ENCODE measurements at regions not wholly inside any gene's neighbourhood (a gene's known extent, or its start where the extent isn't known, plus 50 kb on each side); places are given as distances from the start of the nearest gene placed in this dataset.

- DNase-seq = peak in 1 of 4 donors; percentile 52
- intact Hi-C loops (cut with DNase I) = no loop called here
- Histone ChIP-seq H3K27ac (no peak overlapping the region), H3K4me3 (no peak overlapping the region), H3K9me3 (no peaks in the 10 kb centered on the region), H3K4me1 (peaks cover 0 to 4% of the 10 kb centered on the region in 2 donors), H3K27me3 (peaks cover 0 to 4% of the 10 kb centered on the region in 2 donors), H3K36me3 (no peaks in the 10 kb centered on the region)
- TF ChIP-seq CTCF (IDR thresholded peaks at IDR 0.05) = no peak
- ATAC-seq = peak; percentile 31
These were observed 92.1 kb upstream of the MAP1B start for GRCh38 chr5:72015103-72015548.

DNA sequence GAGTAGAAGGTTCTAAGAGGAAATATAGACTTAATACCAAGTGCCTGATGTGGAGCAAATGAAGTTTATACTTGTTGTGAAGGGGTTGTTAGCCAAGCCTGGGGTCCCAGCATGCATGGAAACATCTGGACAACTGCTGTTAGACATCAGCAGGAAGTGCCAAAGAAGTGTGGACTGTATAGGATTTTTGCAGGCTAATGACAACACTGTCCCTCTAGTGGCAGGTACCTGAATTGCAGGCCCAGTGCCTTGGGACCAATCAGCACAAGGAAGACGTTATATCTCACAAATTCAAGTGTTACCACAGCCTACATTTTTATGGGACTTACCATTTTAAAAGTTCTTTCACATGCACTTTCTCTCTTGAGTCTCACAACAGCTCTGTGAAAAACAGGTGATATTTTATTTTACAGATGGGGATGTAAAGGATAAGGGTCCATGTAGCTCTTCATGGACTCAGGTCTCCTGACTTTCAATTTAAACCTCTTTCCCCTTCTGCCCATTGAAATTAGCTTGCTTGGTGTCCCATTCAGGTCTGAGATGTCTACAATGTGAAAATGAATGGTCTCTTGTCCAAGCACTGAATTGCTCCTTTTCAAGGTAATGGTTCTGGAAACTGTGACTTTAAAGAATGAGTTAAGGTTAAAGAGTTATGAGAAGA, 89.0 kb upstream of the MAP1B start:
- H3K36me3 ChIP-seq = no peaks in the 10 kb centered on the region
- H3K27ac ChIP-seq = no peak overlapping the region
- H3K4me1 ChIP-seq = peaks cover 0 to 4% of the 10 kb centered on the region in 2 donors
- DNase-seq = no peak
- peaks cover 0 to 4% of the 10 kb centered on the region in 2 donors for H3K27me3 ChIP-seq
- no peak overlapping the region for H3K4me3 ChIP-seq
- no peaks in the 10 kb centered on the region for H3K9me3 ChIP-seq
- intact Hi-C loops (cut with DNase I) = no loop called here
- ATAC-seq = peak; percentile 82
- TF ChIP-seq CTCF (IDR thresholded peaks at IDR 0.05) = peak; percentile 93 to 95

DNA sequence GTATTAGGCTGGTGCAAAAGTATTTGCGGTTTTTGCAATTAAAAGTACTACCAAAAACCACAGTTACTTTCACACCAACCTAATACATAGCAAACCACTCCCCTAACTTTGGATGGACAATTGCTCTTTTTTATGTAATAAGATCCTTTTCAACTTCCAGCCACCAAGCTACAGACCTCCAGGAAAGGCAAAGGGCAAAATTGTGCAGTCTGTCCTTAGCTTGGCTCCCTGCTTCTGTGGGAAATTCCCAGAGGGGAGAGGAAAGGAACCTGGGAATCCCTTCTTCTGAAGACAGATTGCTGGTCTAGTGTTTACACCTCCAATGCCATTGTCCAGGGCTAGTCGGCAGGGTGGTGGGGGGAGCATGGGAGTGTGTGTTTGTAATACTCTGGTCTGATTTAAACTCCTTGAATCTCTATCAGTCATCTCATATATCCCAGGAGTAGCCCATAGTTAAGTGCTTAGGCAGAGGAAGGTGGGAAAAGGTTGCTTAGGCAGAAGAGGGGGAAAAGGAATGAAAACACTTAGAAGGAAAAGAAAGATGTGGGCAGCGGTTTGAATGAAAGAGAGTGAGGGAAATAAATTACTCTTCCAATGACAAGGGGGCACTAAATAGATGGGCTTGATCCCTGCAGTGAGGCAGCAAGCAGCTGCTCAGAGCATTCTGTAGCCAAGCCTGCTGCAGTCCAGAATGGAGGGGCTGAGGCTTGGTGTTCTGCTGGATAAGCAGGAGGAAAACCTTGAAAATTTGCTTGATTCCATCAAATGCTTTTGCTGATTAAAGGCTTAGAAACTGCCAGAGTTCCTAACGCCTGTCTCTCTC, 86.9 kb upstream of the MAP1B start:
- no peak for TF ChIP-seq CTCF (IDR thresholded peaks at IDR 0.05)
- Histone ChIP-seq H3K27me3 (peaks cover 0 to 4% of the 10 kb centered on the region in 2 donors), H3K27ac (no peak overlapping the region), H3K9me3 (no peaks in the 10 kb centered on the region), H3K36me3 (no peaks in the 10 kb centered on the region), H3K4me3 (no peak overlapping the region), H3K4me1 (peaks cover 0 to 2% of the 10 kb centered on the region in 2 donors)
- no peak for ATAC-seq
- intact Hi-C loops (cut with DNase I) = loop anchor here in 1 of 2 donors (5.0 kb wide), 1 partner anchor 238 kb away; no protein-coding TSS in a partner anchor
- no peak for DNase-seq

DNA sequence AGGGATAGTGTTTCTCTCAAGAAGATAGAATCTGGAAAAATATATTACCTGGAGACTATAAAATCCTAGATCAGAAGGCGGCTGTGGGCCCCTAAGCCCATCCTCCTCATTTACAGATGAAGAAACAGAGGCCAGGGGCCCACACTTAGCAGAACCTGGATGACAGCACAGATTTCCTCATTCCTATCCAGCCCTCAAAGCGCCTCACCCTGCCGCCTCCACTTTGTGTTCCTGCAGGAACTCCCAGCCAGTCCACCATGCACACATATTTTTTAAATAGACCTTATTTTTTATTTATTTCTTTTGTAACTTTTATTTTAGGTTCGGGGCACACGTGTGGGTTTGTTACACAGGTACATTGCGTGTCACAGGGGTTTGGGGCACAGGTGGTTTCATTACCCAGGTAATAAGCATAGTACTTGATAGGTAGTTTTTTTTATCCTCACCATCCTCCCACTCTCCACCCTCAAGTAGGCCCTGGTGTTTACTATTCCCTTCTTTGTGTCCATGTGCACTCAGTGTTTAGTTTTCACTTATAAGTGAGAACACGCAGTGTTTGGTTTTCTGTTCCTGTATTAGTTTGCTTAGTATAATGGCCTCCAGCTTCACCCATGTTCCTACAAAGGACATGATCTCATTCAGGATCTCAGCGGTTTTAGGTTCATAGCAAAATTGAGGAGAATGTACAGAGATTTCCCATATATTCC, 85.5 kb upstream of the MAP1B start:
- no peak for DNase-seq
- no peak for TF ChIP-seq CTCF (IDR thresholded peaks at IDR 0.05)
- Histone ChIP-seq H3K27me3 (peaks cover 0 to 4% of the 10 kb centered on the region in 2 donors), H3K36me3 (no peaks in the 10 kb centered on the region), H3K4me1 (no peaks in the 10 kb centered on the region), H3K9me3 (no peaks in the 10 kb centered on the region), H3K4me3 (no peak overlapping the region), H3K27ac (no peak overlapping the region)
- intact Hi-C loops (cut with DNase I) = loop anchor here in 1 of 2 donors (5.0 kb wide), 1 partner anchor 240 kb away; no protein-coding TSS in a partner anchor
- peak; percentile 67 for ATAC-seq

Data from left lung (tissue), 4 donors.